ENCODE measurements at regions not wholly inside any gene's neighbourhood (a gene's known extent, or its start where the extent isn't known, plus 50 kb on each side); places are given as distances from the start of the nearest gene placed in this dataset.

DNA sequence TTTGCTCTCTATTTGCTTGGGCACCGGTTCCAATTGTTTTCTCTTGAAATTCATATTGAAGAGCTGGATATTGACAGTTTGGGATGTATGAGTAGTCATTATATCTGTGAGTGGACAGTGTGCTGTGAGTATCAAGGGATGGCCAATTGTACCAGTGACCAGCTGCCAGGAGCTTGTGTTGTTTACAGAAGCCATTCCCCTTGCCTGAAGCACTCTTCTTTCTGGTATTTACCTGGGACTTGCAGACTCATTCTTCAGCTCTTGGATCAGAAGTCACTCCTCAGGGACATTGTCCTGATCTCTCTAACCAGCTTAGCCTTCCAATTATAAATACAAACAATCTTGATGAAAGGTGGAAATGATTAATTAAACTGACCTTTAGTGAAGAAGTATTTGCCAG lies 438.3 kb upstream of the LRATD1 start:
- whole genome bisulfite sequencing (ENCODE audit: missing lambda C conversion rate) = 7% methylated on average over 1 of the region's 1 CpG
- TF ChIP-seq, protein P1, sequence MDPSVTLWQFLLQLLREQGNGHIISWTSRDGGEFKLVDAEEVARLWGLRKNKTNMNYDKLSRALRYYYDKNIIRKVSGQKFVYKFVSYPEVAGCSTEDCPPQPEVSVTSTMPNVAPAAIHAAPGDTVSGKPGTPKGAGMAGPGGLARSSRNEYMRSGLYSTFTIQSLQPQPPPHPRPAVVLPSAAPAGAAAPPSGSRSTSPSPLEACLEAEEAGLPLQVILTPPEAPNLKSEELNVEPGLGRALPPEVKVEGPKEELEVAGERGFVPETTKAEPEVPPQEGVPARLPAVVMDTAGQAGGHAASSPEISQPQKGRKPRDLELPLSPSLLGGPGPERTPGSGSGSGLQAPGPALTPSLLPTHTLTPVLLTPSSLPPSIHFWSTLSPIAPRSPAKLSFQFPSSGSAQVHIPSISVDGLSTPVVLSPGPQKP (IDR thresholded peaks at IDR 0.05; ENCODE audit: low read depth, low read length) = no peak
- TF ChIP-seq HEYL (CRISPR knock-in tag; IDR thresholded peaks at IDR 0.05) (no peak), JUN (IDR thresholded peaks at IDR 0.05) (no peak), HDAC2 (IDR thresholded peaks at IDR 0.05) (no peak), HOXA7 (CRISPR knock-in tag; IDR thresholded peaks at IDR 0.05) (no peak), ZNF302 (CRISPR knock-in tag; IDR thresholded peaks at IDR 0.05) (no peak), MAZ (IDR thresholded peaks at IDR 0.05; ENCODE audit: borderline replicate concordance, low read depth, low read length) (no peak), RAD21 (conservative IDR thresholded peaks at IDR 0.05 in 1 of 2, IDR thresholded peaks at IDR 0.05 in 1 of 2) (no peak), NPAS2 (CRISPR knock-in tag; IDR thresholded peaks at IDR 0.05; ENCODE audit: borderline replicate concordance) (no peak)
- DNase-seq (ENCODE audit: low read depth in 1 of 2, low spot score in 1 of 2) (no peak), ATAC-seq (no peak), FAIRE-seq (no peak)
- Histone ChIP-seq H3K9me3 (peaks cover 13% of the 10 kb centered on the region; the same call in 1 of the 3 replicates), H3K4me3 (no peak overlapping the region), H3K27ac (no peak overlapping the region), H3K4me1 (no peaks in the 10 kb centered on the region), H3K4me2 (no peak overlapping the region)
- ChIA-PET CTCF (no interaction called here), POLR2A (no interaction called here)

DNA sequence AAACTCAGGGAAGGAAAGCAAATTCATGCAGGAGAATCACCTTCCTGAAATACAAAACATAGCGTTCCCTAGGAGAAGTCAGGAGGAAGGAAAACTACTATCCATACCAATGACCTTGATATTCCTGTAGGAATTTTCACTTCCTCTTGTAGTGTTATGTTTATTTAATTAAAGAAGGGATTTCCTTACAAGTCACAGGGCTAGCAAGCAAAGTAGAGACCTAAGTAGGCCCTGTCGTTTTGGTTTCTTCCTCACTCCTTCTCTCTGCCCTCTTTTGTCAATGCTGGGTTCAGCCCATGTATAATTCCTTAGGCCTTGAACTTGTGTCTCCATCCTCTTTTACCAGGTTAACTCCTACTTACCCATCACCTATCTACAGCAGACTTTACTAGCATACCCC lies 435.2 kb upstream of the LRATD1 start:
- 32% methylated on average over 2 of the region's 2 CpGs for WGBS (ENCODE audit: missing lambda C conversion rate)
- no peak for TF ChIP-seq ATOH8 (CRISPR knock-in tag; IDR thresholded peaks at IDR 0.05; ENCODE audit: low read depth)
- no peak for TF ChIP-seq EHMT2 (IDR thresholded peaks at IDR 0.05; ENCODE audit: low read depth)
- TF ChIP-seq JUNB (IDR thresholded peaks at IDR 0.05) = no peak
- no peak for TF ChIP-seq JUN (IDR thresholded peaks at IDR 0.05)
- TF ChIP-seq SREBF2 (IDR thresholded peaks at IDR 0.05) = no peak
- TF ChIP-seq RFX5 (IDR thresholded peaks at IDR 0.05) = no peak
- H3K9me3 ChIP-seq = peaks cover 13% of the 10 kb centered on the region; the same call in 1 of the 3 replicates
- FAIRE-seq (no peak), ATAC-seq (no peak), DNase-seq (ENCODE audit: low read depth in 1 of 2, low spot score in 1 of 2) (no peak)
- no peak overlapping the region for H3K4me3 ChIP-seq
- no peak overlapping the region for H3K4me2 ChIP-seq
- POLR2A ChIA-PET = no interaction called here
- no peaks in the 10 kb centered on the region for H3K4me1 ChIP-seq
- CTCF ChIA-PET = no interaction called here
- H3K27ac ChIP-seq = no peak overlapping the region

GRCh38 chr2:14199040-14199439 lies 433.5 kb upstream of the LRATD1 start:
- WGBS (ENCODE audit: missing lambda C conversion rate) = 3% methylated on average over 3 of the region's 3 CpGs
- no peak overlapping the region for H3K27ac ChIP-seq
- CTCF ChIA-PET = no interaction called here
- FAIRE-seq (no peak), DNase-seq (ENCODE audit: low read depth in 1 of 2, low spot score in 1 of 2) (peak in 1 of 2 experiments; percentile 3), ATAC-seq (no peak)
- no peaks in the 10 kb centered on the region for H3K4me1 ChIP-seq
- H3K4me2 ChIP-seq = no peak overlapping the region
- no peak overlapping the region for H3K4me3 ChIP-seq
- peaks cover 15% of the 10 kb centered on the region; the same call in 1 of the 3 replicates for H3K9me3 ChIP-seq
- no peak for TF ChIP-seq CHD2 (IDR thresholded peaks at IDR 0.05; ENCODE audit: low read length, partially characterized antibody)
- POLR2A ChIA-PET = no interaction called here

DNA sequence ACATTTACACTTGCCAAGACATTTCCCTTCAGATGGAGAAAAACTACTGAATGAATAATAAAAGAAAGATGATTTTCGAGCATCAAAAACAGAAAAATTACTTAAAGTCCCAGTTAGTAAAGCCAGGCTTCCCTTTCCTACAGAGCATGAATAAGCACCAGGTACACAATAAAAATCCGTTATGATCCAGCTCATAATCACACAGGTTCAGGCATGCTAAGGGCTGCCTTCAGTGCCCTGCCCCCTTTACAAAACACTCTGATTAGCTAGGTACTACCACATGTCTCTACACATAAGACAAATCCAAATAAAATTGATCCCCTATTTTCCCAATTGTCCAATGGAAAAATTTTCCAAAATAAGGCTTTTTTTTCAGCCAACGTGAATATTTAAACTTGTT lies 413.2 kb upstream of the LRATD1 start:
- ChIA-PET POLR2A (no interaction called here), CTCF (no interaction called here)
- H3K4me3 ChIP-seq = no peak overlapping the region
- H3K9me3 ChIP-seq = no peaks in the 10 kb centered on the region; the same call in 2 of the 3 replicates
- ATAC-seq = no peak
- H3K4me1 ChIP-seq = no peaks in the 10 kb centered on the region
- 3% methylated on average over 3 of the region's 3 CpGs for whole genome bisulfite sequencing (ENCODE audit: missing lambda C conversion rate)
- no peak for TF ChIP-seq FOSB (CRISPR knock-in tag; IDR thresholded peaks at IDR 0.05)
- no peak for TF ChIP-seq TP53 (CRISPR knock-in tag; IDR thresholded peaks at IDR 0.05)
- TF ChIP-seq HEYL (CRISPR knock-in tag; IDR thresholded peaks at IDR 0.05) = no peak
- no peak overlapping the region for H3K4me2 ChIP-seq
- H3K27ac ChIP-seq = no peak overlapping the region
- DNase-seq (ENCODE audit: low read depth in 1 of 2, low spot score in 1 of 2) = no peak
- no peak for FAIRE-seq

- no peak overlapping the region for H3K4me2 ChIP-seq
- H3K9me3 ChIP-seq = no peaks in the 10 kb centered on the region; the same call in 2 of the 3 replicates
- ChIA-PET CTCF (no interaction called here), POLR2A (no interaction called here)
- no peak overlapping the region for H3K27ac ChIP-seq
- ATAC-seq (no peak), FAIRE-seq (no peak), DNase-seq (ENCODE audit: low read depth in 1 of 2, low spot score in 1 of 2) (no peak)
- no peaks in the 10 kb centered on the region for H3K4me1 ChIP-seq
- WGBS (ENCODE audit: missing lambda C conversion rate) = 0% methylated on average over 1 of the region's 1 CpG
- H3K4me3 ChIP-seq = no peak overlapping the region
- TF ChIP-seq ESRRA (IDR thresholded peaks at IDR 0.05; ENCODE audit: borderline replicate concordance, low read length) = no peak
- no peak for TF ChIP-seq REST (IDR thresholded peaks at IDR 0.05)
- TF ChIP-seq CBX2 (IDR thresholded peaks at IDR 0.05; ENCODE audit: borderline replicate concordance, low read depth) = no peak
- TF ChIP-seq CHD2 (IDR thresholded peaks at IDR 0.05; ENCODE audit: low read length, partially characterized antibody) = no peak
- TF ChIP-seq CTCF (IDR thresholded peaks at IDR 0.05) = no peak
- TF ChIP-seq HOXA7 (CRISPR knock-in tag; IDR thresholded peaks at IDR 0.05) = no peak
- no peak for TF ChIP-seq JUNB (IDR thresholded peaks at IDR 0.05)
Observed at GRCh38 chr2:14220101-14220500, 412.4 kb upstream of the LRATD1 start.

Measured in A549 (cell line).